ENCODE measurements at regions not wholly inside any gene's neighbourhood (a gene's known extent, or its start where the extent isn't known, plus 50 kb on each side); places are given as distances from the start of the nearest gene placed in this dataset.
"Not testable (repeated sequence)": the region's sequence is repeated elsewhere in the genome, so short reads cannot be mapped to it uniquely, and the experiment has no call there.

GRCh38 chr1:143845193-143845592, 126.6 kb downstream of the FAM72C start:
- TF ChIP-seq CTCF (conservative IDR thresholded peaks at IDR 0.05; ENCODE audit: low read length); EZH2phosphoT487 (IDR thresholded peaks at IDR 0.05; ENCODE audit: borderline replicate concordance): not testable (repeated sequence)

Data from Loucy (cell line).